WTC11 (cell line): ENCODE measurements at regions not wholly inside any gene's neighbourhood (a gene's known extent, or its start where the extent isn't known, plus 50 kb on each side); places are given as distances from the start of the nearest gene placed in this dataset.

Experiments
- FOXJ3 ChIP-seq: sonication (generic); formaldehyde crosslinking; IDR thresholded peaks from 2 replicates; pipeline ENCODE4 v1.9.0; 2021; ENCODE audit warnings: missing genetic modification reagents, mild to moderate bottlenecking, borderline replicate concordance
- NFYB ChIP-seq: sonication (generic); formaldehyde crosslinking; conservative IDR thresholded peaks from 2 replicates; pipeline ENCODE4 v1.8.0; 2022; ENCODE audit warnings: low read depth, missing genetic modification reagents
- TEAD4 ChIP-seq: sonication (generic); formaldehyde crosslinking; IDR thresholded peaks from 2 replicates; pipeline ENCODE4 v1.8.0; 2022; ENCODE audit warnings: mild to moderate bottlenecking, missing genetic modification reagents
- TF ChIP-seq, protein P1 (sequence below): fragments of 200-600 bp; IDR thresholded peaks from 2 replicates; pipeline ENCODE4 v1.8.0; 2022; ENCODE audit warnings: antibody characterized with exemption
- TF ChIP-seq, protein P2 (sequence below): sonication (generic); formaldehyde crosslinking; conservative IDR thresholded peaks from 2 replicates; pipeline ENCODE4 v1.8.1; 2022; ENCODE audit warnings: mild to moderate bottlenecking, missing genetic modification reagents

DNA sequence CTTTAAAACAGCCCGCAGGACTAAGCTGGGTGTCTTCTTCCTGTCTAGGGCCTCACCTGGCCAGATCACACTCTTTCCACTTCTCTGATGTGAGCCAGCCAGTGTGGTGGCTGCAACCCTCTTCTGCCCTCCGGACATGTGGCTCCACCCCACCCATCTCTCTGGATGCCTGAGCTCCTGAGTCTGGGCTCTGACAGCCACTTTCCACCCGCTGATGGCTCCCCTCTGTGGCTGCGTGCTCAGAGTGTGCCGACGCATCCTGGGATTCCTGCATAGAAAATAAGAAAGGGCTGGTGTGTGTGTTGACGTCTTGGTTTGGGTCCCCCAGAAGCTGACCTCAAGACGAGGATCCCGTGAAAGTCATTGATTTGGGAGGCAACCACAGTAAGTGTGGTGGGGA lies 181.6 kb downstream of the URI1 start:
- no peak for TF ChIP-seq NFYB (CRISPR knock-in tag)
- TF ChIP-seq, protein P1, sequence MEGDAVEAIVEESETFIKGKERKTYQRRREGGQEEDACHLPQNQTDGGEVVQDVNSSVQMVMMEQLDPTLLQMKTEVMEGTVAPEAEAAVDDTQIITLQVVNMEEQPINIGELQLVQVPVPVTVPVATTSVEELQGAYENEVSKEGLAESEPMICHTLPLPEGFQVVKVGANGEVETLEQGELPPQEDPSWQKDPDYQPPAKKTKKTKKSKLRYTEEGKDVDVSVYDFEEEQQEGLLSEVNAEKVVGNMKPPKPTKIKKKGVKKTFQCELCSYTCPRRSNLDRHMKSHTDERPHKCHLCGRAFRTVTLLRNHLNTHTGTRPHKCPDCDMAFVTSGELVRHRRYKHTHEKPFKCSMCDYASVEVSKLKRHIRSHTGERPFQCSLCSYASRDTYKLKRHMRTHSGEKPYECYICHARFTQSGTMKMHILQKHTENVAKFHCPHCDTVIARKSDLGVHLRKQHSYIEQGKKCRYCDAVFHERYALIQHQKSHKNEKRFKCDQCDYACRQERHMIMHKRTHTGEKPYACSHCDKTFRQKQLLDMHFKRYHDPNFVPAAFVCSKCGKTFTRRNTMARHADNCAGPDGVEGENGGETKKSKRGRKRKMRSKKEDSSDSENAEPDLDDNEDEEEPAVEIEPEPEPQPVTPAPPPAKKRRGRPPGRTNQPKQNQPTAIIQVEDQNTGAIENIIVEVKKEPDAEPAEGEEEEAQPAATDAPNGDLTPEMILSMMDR, result no peak
- TF ChIP-seq TEAD4 (CRISPR knock-in tag), result no peak
- no peak for TF ChIP-seq FOXJ3 (CRISPR knock-in tag)
- TF ChIP-seq, protein P2, sequence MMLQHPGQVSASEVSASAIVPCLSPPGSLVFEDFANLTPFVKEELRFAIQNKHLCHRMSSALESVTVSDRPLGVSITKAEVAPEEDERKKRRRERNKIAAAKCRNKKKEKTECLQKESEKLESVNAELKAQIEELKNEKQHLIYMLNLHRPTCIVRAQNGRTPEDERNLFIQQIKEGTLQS (CRISPR knock-in tag), result no peak
